Esophagus (tissue), 2 donors: ENCODE measurements at regions not wholly inside any gene's neighbourhood (a gene's known extent, or its start where the extent isn't known, plus 50 kb on each side); places are given as distances from the start of the nearest gene placed in this dataset.

Experiments used
- H3K27ac ChIP-seq, 2 donors: one replicate each; pipeline ENCODE4 v1.5.1; 2013; ENCODE audit warnings: low read depth in 2 of 2, mild to moderate bottlenecking in 2 of 2, inconsistent platforms in 1 of 2, low read length in 1 of 2, moderate library complexity in 1 of 2
- H3K27me3 ChIP-seq, 2 donors: one replicate each; pipeline ENCODE4 v1.6.1; 2013; ENCODE audit warnings: low read length in 2 of 2, control low read depth in 1 of 2, mild to moderate bottlenecking in 1 of 2; ENCODE audit not compliant: insufficient read depth in 2 of 2, control insufficient read depth in 1 of 2
- H3K36me3 ChIP-seq, 2 donors: one replicate each; pipeline ENCODE4 v1.6.1; 2013; ENCODE audit warnings: low read length in 1 of 2; ENCODE audit not compliant: control insufficient read depth in 2 of 2, insufficient read depth in 2 of 2
- H3K4me1 ChIP-seq, 2 donors: one replicate each; pipeline ENCODE4 v1.6.1; 2013; ENCODE audit warnings: low read length in 1 of 2; ENCODE audit not compliant: control insufficient read depth in 2 of 2, insufficient read depth in 2 of 2
- H3K4me3 ChIP-seq, 2 donors: one replicate each; pipeline ENCODE4 v1.5.1; 2013; ENCODE audit warnings: low read length in 2 of 2, mild to moderate bottlenecking in 2 of 2, low read depth in 1 of 2, moderate library complexity in 1 of 2
- H3K9me3 ChIP-seq, 2 donors: one replicate each; pipeline ENCODE4 v1.6.1; 2013; ENCODE audit warnings: mild to moderate bottlenecking in 2 of 2, low read depth in 1 of 2, low read length in 1 of 2, moderate library complexity in 1 of 2; ENCODE audit not compliant: control insufficient read depth in 2 of 2, insufficient read depth in 1 of 2
- WGBS, 2 donors: extraction: QIAGEN DNeasy Blood & Tissue Kit; methylation state at CpG; one replicate each; pipeline ENCODE4 v1.1.7; 2013; 5-methylcytosine and 5-hydroxymethylcytosine counted together
- donor health status: healthy with polysubstance abuse.
- donor health status: Bipolar disorder and iron deficiency.

GRCh38 chr22:27437570-27437969 lies 364.0 kb downstream of the MN1 start:
- WGBS, 2 donors, result 90 to 92% methylated on average over 4 of the region's 4 CpGs
- H3K36me3 ChIP-seq, result no peaks in the 10 kb centered on the region

GRCh38 chr22:27438271-27438980 lies 363.1 kb downstream of the MN1 start:
- Histone ChIP-seq H3K27ac (no peak overlapping the region), H3K9me3 (no peaks in the 10 kb centered on the region), H3K27me3 (peaks cover 0 to 4% of the 10 kb centered on the region in 2 donors), H3K36me3 (no peaks in the 10 kb centered on the region), H3K4me3 (no peak overlapping the region), H3K4me1 (peaks cover 0 to 2% of the 10 kb centered on the region in 2 donors)
- 16 to 18% methylated on average over 22 of the region's 22 CpGs for WGBS, 2 donors

More at GRCh38 chr22:27437570-27437969, 364.0 kb downstream of the MN1 start:
- H3K4me1 ChIP-seq, result peaks cover 0 to 2% of the 10 kb centered on the region in 2 donors
- no peak overlapping the region for H3K4me3 ChIP-seq
- H3K27me3 ChIP-seq, result peaks cover 0 to 4% of the 10 kb centered on the region in 2 donors
- H3K27ac ChIP-seq, result no peak overlapping the region
- H3K9me3 ChIP-seq, result no peaks in the 10 kb centered on the region

- WGBS, 2 donors, result 63 to 65% methylated on average over 4 of the region's 4 CpGs
- no peak overlapping the region for H3K27ac ChIP-seq
These were observed 362.4 kb downstream of the MN1 start for GRCh38 chr22:27439131-27439530.

GRCh38 chr22:27440304-27440865 lies 361.2 kb downstream of the MN1 start:
- Histone ChIP-seq H3K9me3 (no peaks in the 10 kb centered on the region), H3K27ac (no peak overlapping the region), H3K27me3 (peaks cover 0 to 4% of the 10 kb centered on the region in 2 donors), H3K4me1 (no peaks in the 10 kb centered on the region), H3K4me3 (no peak overlapping the region), H3K36me3 (no peaks in the 10 kb centered on the region)
- 54 to 64% methylated on average over 6 of the region's 6 CpGs for WGBS, 2 donors

More at GRCh38 chr22:27439131-27439530, 362.4 kb downstream of the MN1 start:
- no peak overlapping the region for H3K4me3 ChIP-seq
- H3K27me3 ChIP-seq, result peaks cover 0 to 4% of the 10 kb centered on the region in 2 donors
- H3K9me3 ChIP-seq, result no peaks in the 10 kb centered on the region
- H3K4me1 ChIP-seq, result peaks cover 0 to 2% of the 10 kb centered on the region in 2 donors
- no peaks in the 10 kb centered on the region for H3K36me3 ChIP-seq

GRCh38 chr22:27441706-27442475 lies 359.7 kb downstream of the MN1 start:
- no peaks in the 10 kb centered on the region for H3K4me1 ChIP-seq
- H3K27ac ChIP-seq, result no peak overlapping the region
- H3K36me3 ChIP-seq, result no peaks in the 10 kb centered on the region
- WGBS, 2 donors, result 63 to 78% methylated on average over 22 of the region's 22 CpGs
- H3K4me3 ChIP-seq, result no peak overlapping the region
- H3K27me3 ChIP-seq, result peaks cover 0 to 4% of the 10 kb centered on the region in 2 donors
- H3K9me3 ChIP-seq, result no peaks in the 10 kb centered on the region

- Histone ChIP-seq H3K36me3 (no peaks in the 10 kb centered on the region), H3K4me1 (no peaks in the 10 kb centered on the region), H3K9me3 (no peaks in the 10 kb centered on the region), H3K4me3 (no peak overlapping the region), H3K27ac (no peak overlapping the region), H3K27me3 (peaks cover 0 to 1% of the 10 kb centered on the region in 2 donors)
- 71 to 73% methylated on average over 7 of the region's 7 CpGs for WGBS, 2 donors
These were observed 358.2 kb downstream of the MN1 start for GRCh38 chr22:27443306-27443705.

- H3K27ac ChIP-seq, result no peak overlapping the region
- no peaks in the 10 kb centered on the region for H3K4me1 ChIP-seq
- WGBS, 2 donors, result 56 to 61% methylated on average over 10 of the region's 10 CpGs
These were observed 355.7 kb downstream of the MN1 start for GRCh38 chr22:27445881-27446280.

GRCh38 chr22:27447289-27447688 lies 354.3 kb downstream of the MN1 start:
- 74 to 76% methylated on average over 11 of the region's 11 CpGs for WGBS, 2 donors
- Histone ChIP-seq H3K4me1 (no peaks in the 10 kb centered on the region), H3K4me3 (no peak overlapping the region), H3K27ac (no peak overlapping the region), H3K27me3 (no peaks in the 10 kb centered on the region), H3K9me3 (no peaks in the 10 kb centered on the region), H3K36me3 (no peaks in the 10 kb centered on the region)

More at GRCh38 chr22:27445881-27446280, 355.7 kb downstream of the MN1 start:
- Histone ChIP-seq H3K27me3 (no peaks in the 10 kb centered on the region), H3K9me3 (no peaks in the 10 kb centered on the region), H3K4me3 (no peak overlapping the region), H3K36me3 (no peaks in the 10 kb centered on the region)

- H3K27ac ChIP-seq, result no peak overlapping the region
- H3K9me3 ChIP-seq, result no peaks in the 10 kb centered on the region
- H3K4me3 ChIP-seq, result no peak overlapping the region
- no peaks in the 10 kb centered on the region for H3K4me1 ChIP-seq
- no peaks in the 10 kb centered on the region for H3K36me3 ChIP-seq
- H3K27me3 ChIP-seq, result no peaks in the 10 kb centered on the region
These were observed 351.1 kb downstream of the MN1 start for GRCh38 chr22:27450448-27450847.
